WERI-Rb-1 (cell line): ENCODE measurements at regions not wholly inside any gene's neighbourhood (a gene's known extent, or its start where the extent isn't known, plus 50 kb on each side); places are given as distances from the start of the nearest gene placed in this dataset.

Experiments
- DNase-seq: peaks from one replicate; pipeline ENCODE4 v3.0.0-alpha.2; 2020
- H3K27ac ChIP-seq: fragments of 250-450 bp; sonication (Bioruptor Pico); 2 replicates; pipeline ENCODE4 v1.5.1; 2020; ENCODE audit warnings: mild to moderate bottlenecking, moderate library complexity
- H3K27me3 ChIP-seq: fragments of 250-450 bp; sonication (Bioruptor Pico); 2 replicates; pipeline ENCODE4 v1.5.1; 2021; ENCODE audit warnings: mild to moderate bottlenecking, low read depth, moderate library complexity; ENCODE audit not compliant: insufficient read depth, severe bottlenecking
- H3K36me3 ChIP-seq: fragments of 250-450 bp; sonication (Bioruptor Pico); 2 replicates; pipeline ENCODE4 v1.5.1; 2020; ENCODE audit warnings: mild to moderate bottlenecking, moderate library complexity
- H3K4me3 ChIP-seq: 2 replicates; pipeline ENCODE4 v1.5.1; 2011; ENCODE audit warnings: low read depth, mild to moderate bottlenecking, control low read depth, low read length
- H3K9me3 ChIP-seq: fragments of 250-450 bp; sonication (Bioruptor Pico); 2 replicates; pipeline ENCODE4 v1.5.1; 2021; ENCODE audit warnings: mild to moderate bottlenecking, moderate library complexity; ENCODE audit not compliant: severe bottlenecking
- TF ChIP-seq, protein P1 (sequence below): IDR thresholded peaks from 2 replicates; pipeline ENCODE4 v1.5.1; 2011; ENCODE audit warnings: low read depth, mild to moderate bottlenecking, control low read depth, inconsistent platforms, low read length

DNA sequence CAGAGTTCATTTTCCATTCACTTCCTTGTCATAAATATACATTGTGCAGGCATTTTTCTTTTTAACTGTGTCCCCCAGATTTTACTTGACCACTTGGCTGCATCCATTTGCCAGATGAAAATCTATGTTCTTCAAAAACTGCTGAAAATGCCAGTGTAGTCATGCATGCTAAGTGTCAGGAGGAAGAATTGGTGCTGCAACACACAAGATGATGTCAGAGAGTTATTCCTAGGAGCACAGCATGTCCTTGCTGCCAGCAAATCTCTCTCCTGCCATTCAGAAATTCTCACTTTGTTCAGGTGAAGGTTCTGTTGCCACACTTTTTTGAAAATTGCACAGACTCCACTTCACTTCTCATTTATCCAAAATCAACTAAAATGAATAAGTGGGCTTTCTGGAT is 106.4 kb upstream of the MAGI3 start:
- no peak for DNase-seq
- no peak overlapping the region for H3K27ac ChIP-seq
- no peaks in the 10 kb centered on the region for H3K9me3 ChIP-seq
- TF ChIP-seq, protein P1, sequence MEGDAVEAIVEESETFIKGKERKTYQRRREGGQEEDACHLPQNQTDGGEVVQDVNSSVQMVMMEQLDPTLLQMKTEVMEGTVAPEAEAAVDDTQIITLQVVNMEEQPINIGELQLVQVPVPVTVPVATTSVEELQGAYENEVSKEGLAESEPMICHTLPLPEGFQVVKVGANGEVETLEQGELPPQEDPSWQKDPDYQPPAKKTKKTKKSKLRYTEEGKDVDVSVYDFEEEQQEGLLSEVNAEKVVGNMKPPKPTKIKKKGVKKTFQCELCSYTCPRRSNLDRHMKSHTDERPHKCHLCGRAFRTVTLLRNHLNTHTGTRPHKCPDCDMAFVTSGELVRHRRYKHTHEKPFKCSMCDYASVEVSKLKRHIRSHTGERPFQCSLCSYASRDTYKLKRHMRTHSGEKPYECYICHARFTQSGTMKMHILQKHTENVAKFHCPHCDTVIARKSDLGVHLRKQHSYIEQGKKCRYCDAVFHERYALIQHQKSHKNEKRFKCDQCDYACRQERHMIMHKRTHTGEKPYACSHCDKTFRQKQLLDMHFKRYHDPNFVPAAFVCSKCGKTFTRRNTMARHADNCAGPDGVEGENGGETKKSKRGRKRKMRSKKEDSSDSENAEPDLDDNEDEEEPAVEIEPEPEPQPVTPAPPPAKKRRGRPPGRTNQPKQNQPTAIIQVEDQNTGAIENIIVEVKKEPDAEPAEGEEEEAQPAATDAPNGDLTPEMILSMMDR, result no peak
- H3K4me3 ChIP-seq, result no peak overlapping the region
- H3K27me3 ChIP-seq, result no peaks in the 10 kb centered on the region
- no peaks in the 10 kb centered on the region for H3K36me3 ChIP-seq

DNA sequence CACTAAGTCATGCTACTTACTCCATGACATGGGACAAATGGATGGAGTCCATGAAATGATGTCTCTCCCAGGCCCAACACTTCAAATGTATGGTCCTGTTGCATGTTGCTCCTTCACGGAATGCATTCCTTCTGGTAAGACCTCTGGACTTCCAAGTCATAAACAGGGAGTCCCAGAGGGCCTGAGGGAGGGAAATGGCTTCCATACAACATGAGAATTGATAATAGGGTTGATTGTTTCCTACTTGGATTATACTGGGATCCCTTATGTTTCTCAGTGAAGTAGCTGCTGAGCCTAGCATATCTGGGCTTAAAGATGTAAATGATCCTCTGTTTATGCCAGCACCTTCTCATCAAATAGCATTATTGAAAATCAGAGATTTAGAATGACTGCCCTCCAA is 104.2 kb upstream of the MAGI3 start:
- TF ChIP-seq, protein P1, result no peak
- H3K27me3 ChIP-seq, result no peaks in the 10 kb centered on the region
- DNase-seq, result no peak

DNA sequence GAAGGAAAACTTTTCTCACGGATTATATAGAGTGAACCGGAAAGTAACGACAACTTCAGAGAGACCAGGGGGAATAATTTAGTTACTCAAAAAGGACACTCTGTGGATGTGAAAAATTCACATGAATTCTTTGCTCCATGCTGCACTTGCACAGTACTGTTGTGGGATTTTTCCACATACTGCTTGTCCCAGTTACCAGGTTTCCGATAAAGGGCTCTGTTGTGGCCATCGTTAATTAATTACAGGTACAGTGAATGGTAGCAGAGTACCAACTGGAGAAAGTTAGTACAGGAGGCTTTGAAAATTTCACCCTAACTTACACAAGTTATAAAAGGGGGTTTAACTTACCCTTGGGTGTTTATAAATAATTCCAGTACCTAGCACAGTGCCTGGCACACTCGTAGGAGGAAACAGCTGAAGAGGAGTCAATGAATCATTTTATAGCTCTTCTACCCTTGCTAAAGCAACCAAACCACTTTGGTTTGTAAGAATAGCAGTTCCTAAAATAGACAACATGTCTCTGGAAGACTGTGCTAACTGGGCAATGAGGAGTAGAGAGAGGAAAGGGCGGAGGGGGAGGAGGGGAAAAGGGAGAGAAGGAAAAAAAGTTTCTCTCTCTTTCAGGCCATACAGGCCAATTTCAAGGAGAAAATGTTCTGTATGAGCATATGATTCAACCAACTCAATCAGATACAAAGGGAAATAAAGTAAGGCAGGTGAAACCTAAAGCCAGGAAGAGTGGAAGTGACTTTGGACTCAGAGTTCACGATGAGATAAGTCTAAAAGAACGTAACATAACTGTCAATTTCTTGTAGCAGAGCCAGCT is 98.3 kb upstream of the MAGI3 start:
- no peaks in the 10 kb centered on the region for H3K36me3 ChIP-seq
- H3K27ac ChIP-seq, result no peak overlapping the region

More for the DNA sequence above, 104.2 kb upstream of the MAGI3 start:
- Histone ChIP-seq H3K36me3 (no peaks in the 10 kb centered on the region), H3K9me3 (no peaks in the 10 kb centered on the region), H3K27ac (no peak overlapping the region), H3K4me3 (no peak overlapping the region)

DNA sequence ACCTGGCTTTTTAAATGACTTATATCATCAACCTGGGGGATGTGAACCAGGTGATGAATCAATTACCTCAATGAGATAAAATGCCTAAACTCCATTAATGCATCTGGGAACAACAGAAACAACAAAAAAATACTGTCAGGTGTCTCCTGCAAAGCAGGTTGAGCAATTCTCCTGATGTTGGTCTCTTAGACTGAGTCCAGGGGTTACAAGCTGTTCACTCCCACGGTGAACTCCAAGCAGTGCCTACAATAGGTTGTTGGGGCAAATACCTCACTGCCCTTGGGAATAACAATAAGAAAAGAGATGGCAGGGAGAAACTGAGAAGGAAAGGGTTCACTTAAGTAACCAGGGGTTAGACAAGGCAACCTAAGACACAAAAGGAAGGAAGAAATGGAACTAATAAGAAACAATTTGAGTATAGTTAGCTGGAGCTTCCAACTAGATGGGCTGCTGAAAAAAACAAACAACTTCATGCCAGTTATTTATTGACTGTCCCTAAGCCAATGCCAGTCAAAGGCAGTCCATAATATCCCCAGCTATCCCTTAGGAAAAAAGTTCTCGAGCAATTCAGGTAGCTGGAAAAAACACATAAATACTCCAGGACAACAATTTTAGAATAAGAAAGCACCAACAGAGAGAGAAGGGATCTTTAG is 97.6 kb upstream of the MAGI3 start:
- Histone ChIP-seq H3K36me3 (no peaks in the 10 kb centered on the region), H3K27ac (no peak overlapping the region), H3K9me3 (no peaks in the 10 kb centered on the region), H3K27me3 (no peaks in the 10 kb centered on the region), H3K4me3 (no peak overlapping the region)
- TF ChIP-seq, protein P1, result no peak
- no peak for DNase-seq

More for the DNA sequence above, 98.3 kb upstream of the MAGI3 start:
- no peak for DNase-seq
- Histone ChIP-seq H3K4me3 (no peak overlapping the region), H3K27me3 (no peaks in the 10 kb centered on the region), H3K9me3 (no peaks in the 10 kb centered on the region)
- TF ChIP-seq, protein P1, result no peak

DNA sequence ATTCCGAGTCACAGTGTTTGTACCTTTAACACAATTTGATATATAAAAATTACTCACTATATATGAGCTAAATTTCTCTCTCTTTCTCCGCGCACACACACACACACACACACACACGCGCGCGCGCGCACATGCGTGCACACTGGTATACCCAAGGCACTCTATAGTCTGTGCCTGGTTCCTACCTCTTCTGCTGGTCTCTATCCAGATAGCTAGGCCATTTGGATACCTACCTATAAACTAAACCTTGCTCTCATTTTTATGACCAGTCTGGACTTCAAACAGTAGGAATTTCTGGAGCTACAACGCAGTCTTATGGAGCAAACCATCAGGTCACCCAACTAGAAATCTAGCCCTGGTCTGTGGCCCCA is 97.1 kb upstream of the MAGI3 start:
- H3K27me3 ChIP-seq, result no peaks in the 10 kb centered on the region
- no peaks in the 10 kb centered on the region for H3K36me3 ChIP-seq
- no peak overlapping the region for H3K4me3 ChIP-seq
- no peaks in the 10 kb centered on the region for H3K9me3 ChIP-seq
- no peak overlapping the region for H3K27ac ChIP-seq
- TF ChIP-seq, protein P1, result no peak
- no peak for DNase-seq

DNA sequence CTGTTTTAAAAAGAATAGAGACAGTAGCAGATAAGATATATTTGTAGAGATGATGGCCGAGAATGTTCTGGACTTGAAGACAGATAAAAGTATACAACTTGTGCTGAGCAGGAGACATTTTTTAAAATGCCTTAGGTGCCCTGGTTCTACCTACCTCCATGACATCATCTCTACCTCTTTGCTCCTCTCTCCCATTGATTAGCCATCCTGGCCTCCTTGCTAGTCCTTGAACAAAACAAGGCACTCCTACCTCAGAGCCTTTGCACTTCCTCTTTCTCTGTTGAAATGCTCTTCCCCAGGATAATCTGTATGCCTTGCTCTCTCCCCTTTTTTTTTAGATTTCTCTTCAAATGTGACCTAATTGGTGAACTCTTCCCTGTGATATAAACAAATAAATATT is 92.6 kb upstream of the MAGI3 start:
- Histone ChIP-seq H3K9me3 (no peaks in the 10 kb centered on the region), H3K27me3 (no peaks in the 10 kb centered on the region), H3K27ac (no peak overlapping the region), H3K4me3 (no peak overlapping the region), H3K36me3 (no peaks in the 10 kb centered on the region)
- TF ChIP-seq, protein P1, result no peak
- DNase-seq, result no peak
